Astrocyte of the spinal cord (primary cell): ENCODE measurements at regions not wholly inside any gene's neighbourhood (a gene's known extent, or its start where the extent isn't known, plus 50 kb on each side); places are given as distances from the start of the nearest gene placed in this dataset.

ENCODE experiments used
- DNase-seq: peaks from one replicate; pipeline ENCODE4 v3.0.0; 2011; ENCODE audit warnings: low read depth, low spot score
- H3K4me3 ChIP-seq: 2 replicates; pipeline ENCODE4 v1.5.1; 2011; ENCODE audit warnings: low read depth, mild to moderate bottlenecking, low read length, moderate library complexity
- CTCF ChIP-seq: IDR thresholded peaks from 2 replicates; pipeline ENCODE4 v1.5.1; 2012; ENCODE audit warnings: low read depth, mild to moderate bottlenecking, low read length, inconsistent platforms
- in situ Hi-C: cut with HindIII; loops from 2 replicates; pipeline ENCODE4 v1.10.0; 2017; ENCODE audit warnings: low sequenced_read_pairs

- TF ChIP-seq CTCF, result no peak
- H3K4me3 ChIP-seq, result no peak overlapping the region
- in situ Hi-C loops, result no loop called here
- no peak for DNase-seq
Observed at GRCh38 chr1:30145723-30146303, 577.6 kb downstream of the MATN1 start.

DNA sequence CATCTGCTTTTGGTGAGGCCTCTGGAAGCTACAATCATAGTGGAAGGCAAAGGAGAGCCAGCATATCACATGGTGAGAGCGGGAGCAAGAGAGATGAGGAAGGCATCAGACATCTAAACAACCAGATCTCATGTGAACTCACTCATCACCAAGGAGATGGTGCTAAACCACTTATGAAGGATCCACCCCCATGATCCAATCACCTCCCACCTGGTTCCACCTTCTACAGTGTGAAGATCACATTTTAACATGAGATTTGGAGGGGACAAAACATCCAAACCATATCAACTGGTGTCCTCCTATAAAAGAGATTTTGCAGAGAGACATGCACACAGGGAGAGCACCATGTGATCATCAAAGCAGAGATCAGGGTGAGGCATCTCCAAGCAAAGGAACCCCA, 578.6 kb downstream of the MATN1 start:
- H3K4me3 ChIP-seq, result no peak overlapping the region
- TF ChIP-seq CTCF, result no peak
- in situ Hi-C loops, result no loop called here
- no peak for DNase-seq

DNA sequence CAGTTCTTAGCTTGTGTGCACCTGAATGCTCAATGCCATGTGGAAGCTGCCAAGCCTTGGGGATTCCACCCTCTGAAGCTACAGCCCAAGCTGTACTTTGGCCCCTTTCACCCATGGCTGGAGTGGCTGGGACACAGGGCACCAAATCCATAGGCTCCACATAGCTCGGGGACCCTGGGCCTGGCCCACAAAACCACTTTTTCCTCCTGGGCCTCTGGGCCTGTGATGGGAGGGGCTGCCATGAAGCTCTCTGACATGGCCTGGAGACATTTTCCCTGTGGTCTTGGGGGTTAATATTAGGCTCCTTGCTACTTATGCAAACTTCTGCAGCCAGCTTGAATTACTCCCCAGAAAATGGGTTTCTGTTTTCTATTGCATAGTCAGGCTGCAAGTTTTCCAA, 579.9 kb downstream of the MATN1 start:
- no peak overlapping the region for H3K4me3 ChIP-seq
- in situ Hi-C loops, result no loop called here
- no peak for DNase-seq
- TF ChIP-seq CTCF, result no peak

GRCh38 chr1:30140566-30140965, 582.8 kb downstream of the MATN1 start:
- in situ Hi-C loops, result no loop called here
- no peak for DNase-seq
- TF ChIP-seq CTCF, result no peak
- H3K4me3 ChIP-seq, result no peak overlapping the region

- in situ Hi-C loops, result no loop called here
- DNase-seq, result no peak
- no peak overlapping the region for H3K4me3 ChIP-seq
- no peak for TF ChIP-seq CTCF
Observed at GRCh38 chr1:30138891-30139290, 584.5 kb downstream of the MATN1 start.

DNA sequence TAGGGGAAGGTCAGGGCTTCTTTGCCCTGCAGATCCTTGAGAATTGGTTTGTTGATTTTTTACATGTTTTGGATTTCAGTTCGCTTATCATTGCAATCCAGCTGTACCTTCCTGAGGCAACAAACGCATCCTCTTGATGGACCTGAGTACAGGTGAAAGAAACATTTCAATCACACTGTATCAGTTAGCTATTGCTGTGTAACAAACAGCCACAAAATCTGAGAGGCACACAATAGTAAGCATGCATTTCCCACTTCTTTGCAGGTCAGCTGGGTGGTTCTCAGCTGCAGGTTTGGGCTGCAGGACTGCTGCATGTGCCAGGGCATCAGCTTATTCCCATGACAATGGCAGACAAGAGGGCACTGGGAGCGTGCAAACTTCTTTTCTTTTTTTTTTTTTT, 586.4 kb downstream of the MATN1 start:
- H3K4me3 ChIP-seq, result no peak overlapping the region
- no peak for TF ChIP-seq CTCF
- in situ Hi-C loops, result no loop called here
- no peak for DNase-seq

DNA sequence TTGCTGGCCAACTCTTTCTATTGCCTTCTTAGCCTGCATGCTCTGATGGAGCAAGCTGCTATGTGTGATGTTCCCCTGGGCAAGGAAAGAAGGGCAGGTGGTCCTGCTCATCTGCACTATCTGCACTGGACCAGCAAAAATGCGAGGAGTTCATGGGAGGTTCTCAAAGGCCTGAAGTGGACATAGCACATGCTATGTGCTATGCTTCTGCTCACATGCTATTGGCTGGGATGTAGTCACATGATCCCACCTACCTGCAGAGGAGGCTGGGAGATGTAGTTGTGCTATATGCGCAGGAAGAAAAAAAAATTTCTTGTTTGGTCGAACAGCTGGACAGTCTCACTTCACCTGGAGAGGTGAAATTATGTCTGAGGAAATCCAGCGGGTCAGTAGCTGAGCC, 587.7 kb downstream of the MATN1 start:
- TF ChIP-seq CTCF, result no peak
- in situ Hi-C loops, result no loop called here
- no peak for DNase-seq

More for the DNA sequence above, 587.7 kb downstream of the MATN1 start:
- H3K4me3 ChIP-seq, result no peak overlapping the region
